HG03460 (cell line): ENCODE measurements at regions not wholly inside any gene's neighbourhood (a gene's known extent, or its start where the extent isn't known, plus 50 kb on each side); places are given as distances from the start of the nearest gene placed in this dataset.
"Not testable (repeated sequence)": the region's sequence is repeated elsewhere in the genome, so short reads cannot be mapped to it uniquely, and the experiment has no call there.

Experiments
- ATAC-seq: cut with Tn5 transposase; IDR thresholded peaks from one replicate; pipeline ENCODE4 v1.9.1; 2021; ENCODE audit not compliant: unreplicated experiment

GRCh38 chr7:3159926-3160325 lies 116.3 kb upstream of the CARD11 start:
- not testable (repeated sequence) for ATAC-seq

GRCh38 chr7:3162289-3162688 lies 118.6 kb upstream of the CARD11 start:
- ATAC-seq, result no peak

- not testable (repeated sequence) for ATAC-seq
Observed at GRCh38 chr7:3162798-3163197, 119.1 kb upstream of the CARD11 start.

- ATAC-seq, result no peak
Observed at GRCh38 chr7:3164380-3164792, 120.7 kb upstream of the CARD11 start.

GRCh38 chr7:3165681-3166580 lies 122.3 kb upstream of the CARD11 start:
- ATAC-seq, result no peak

GRCh38 chr7:3167551-3167950 lies 123.9 kb upstream of the CARD11 start:
- no peak for ATAC-seq

GRCh38 chr7:3168370-3168769 lies 124.7 kb upstream of the CARD11 start:
- ATAC-seq, result no peak

GRCh38 chr7:3168869-3169268 lies 125.2 kb upstream of the CARD11 start:
- no peak for ATAC-seq

- ATAC-seq, result no peak
Observed at GRCh38 chr7:3172768-3173280, 128.2 kb upstream of the SDK1 start.

GRCh38 chr7:3174515-3175284 lies 126.4 kb upstream of the SDK1 start:
- ATAC-seq, result no peak

- no peak for ATAC-seq
Observed at GRCh38 chr7:3175285-3175902, 125.7 kb upstream of the SDK1 start.

GRCh38 chr7:3176112-3177000 lies 124.7 kb upstream of the SDK1 start:
- no peak for ATAC-seq

GRCh38 chr7:3177271-3177670 lies 123.8 kb upstream of the SDK1 start:
- no peak for ATAC-seq

- no peak for ATAC-seq
Observed at GRCh38 chr7:3179456-3179855, 121.6 kb upstream of the SDK1 start.

- ATAC-seq, result no peak
Observed at GRCh38 chr7:3180604-3181003, 120.4 kb upstream of the SDK1 start.

GRCh38 chr7:3182055-3182454 lies 119.0 kb upstream of the SDK1 start:
- not testable (repeated sequence) for ATAC-seq

- ATAC-seq, result no peak
Observed at GRCh38 chr7:3187444-3188040, 113.5 kb upstream of the SDK1 start.

GRCh38 chr7:3188946-3189345 lies 112.1 kb upstream of the SDK1 start:
- ATAC-seq, result no peak

- ATAC-seq, result no peak
Observed at GRCh38 chr7:3191548-3191947, 109.5 kb upstream of the SDK1 start.

GRCh38 chr7:3192669-3193068 lies 108.4 kb upstream of the SDK1 start:
- no peak for ATAC-seq
